Stimulated activated CD4-positive, alpha-beta T cell treated with anti-CD3 and anti-CD28 coated beads, Interleukin-2, amount 100 ng/mL, for 24 hours (primary cell): ENCODE measurements at regions not wholly inside any gene's neighbourhood (a gene's known extent, or its start where the extent isn't known, plus 50 kb on each side); places are given as distances from the start of the nearest gene placed in this dataset.

ENCODE experiments used
- DNase-seq, 2 donors: peaks; one replicate each; pipeline ENCODE4 v3.0.0-alpha.2; 2020

GRCh38 chr4:11609751-11610150 lies 181.1 kb upstream of the HS3ST1 start:
- no peak for DNase-seq

- no peak for DNase-seq
Observed at GRCh38 chr4:11608992-11609391, 180.3 kb upstream of the HS3ST1 start.

- DNase-seq, result no peak
Observed at GRCh38 chr4:11606078-11606477, 177.4 kb upstream of the HS3ST1 start.

GRCh38 chr4:11605597-11605996 lies 176.9 kb upstream of the HS3ST1 start:
- DNase-seq, result no peak

GRCh38 chr4:11604821-11605220 lies 176.1 kb upstream of the HS3ST1 start:
- DNase-seq, result no peak

DNA sequence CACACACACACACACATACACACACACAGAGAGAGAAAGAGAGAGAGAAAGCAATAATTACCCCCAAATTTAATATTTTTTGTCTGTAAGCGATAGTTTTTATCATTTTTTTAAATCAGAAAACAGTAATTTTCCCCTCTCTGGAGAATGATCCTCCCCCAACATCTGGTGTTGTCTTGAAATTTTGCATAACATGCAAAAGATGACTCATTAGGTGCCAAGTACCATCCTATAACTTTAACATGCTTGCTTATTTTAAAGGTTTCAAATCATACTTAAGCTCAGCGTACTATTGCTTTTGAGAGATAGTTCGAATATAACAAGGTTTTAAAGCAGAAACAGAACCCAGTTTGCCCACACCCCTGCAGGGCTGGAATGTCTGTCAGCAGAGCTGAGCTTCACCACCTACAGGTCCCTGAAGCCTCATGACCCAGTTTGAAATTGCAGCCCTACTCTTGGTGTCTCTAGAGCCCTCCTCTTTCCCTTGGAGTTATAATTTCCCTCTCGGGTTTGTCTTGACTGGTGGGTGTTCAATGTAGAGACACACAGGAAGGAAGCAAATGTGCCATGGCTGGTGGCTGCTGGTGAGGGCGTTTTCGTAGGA lies 175.0 kb upstream of the HS3ST1 start:
- no peak for DNase-seq

- no peak for DNase-seq
Observed at GRCh38 chr4:11602606-11603340, 174.1 kb upstream of the HS3ST1 start.

DNA sequence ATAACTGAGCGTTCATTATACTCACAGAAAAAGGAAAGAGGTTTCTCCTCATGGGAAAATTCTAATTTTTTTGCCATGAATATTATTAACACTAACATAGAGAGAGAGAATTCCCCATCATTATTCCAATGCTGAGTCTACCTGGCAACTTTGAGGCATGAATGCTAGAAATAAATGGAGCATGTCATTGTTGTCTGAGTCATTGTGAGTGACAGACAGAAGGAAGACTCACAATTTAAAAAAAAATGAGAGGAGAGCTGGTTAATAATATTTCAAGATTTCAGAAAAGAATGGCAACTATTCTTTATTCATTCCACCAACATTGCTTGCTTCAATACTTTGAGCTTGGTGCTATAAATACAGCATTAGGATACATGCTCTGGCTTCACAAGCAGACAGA lies 170.4 kb upstream of the HS3ST1 start:
- no peak for DNase-seq

DNA sequence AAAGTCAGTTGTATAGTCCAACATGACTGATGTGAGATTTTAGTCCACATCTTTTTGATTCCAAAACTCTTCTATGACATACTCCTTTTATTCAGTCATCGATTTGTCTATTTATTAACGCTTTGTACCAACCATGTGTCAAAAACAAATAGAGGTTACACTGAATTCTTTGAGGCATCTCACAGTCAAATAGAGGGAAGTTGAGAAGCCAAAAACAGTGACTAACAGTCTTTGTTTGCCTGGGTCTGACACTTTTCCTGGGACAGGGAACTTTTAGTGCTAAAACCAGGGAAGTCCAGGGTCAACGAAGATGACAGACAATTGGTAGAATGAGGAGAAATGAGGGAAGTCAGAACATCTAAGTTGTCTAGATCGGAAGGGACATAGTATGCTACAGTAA lies 169.9 kb upstream of the HS3ST1 start:
- DNase-seq, result no peak

DNA sequence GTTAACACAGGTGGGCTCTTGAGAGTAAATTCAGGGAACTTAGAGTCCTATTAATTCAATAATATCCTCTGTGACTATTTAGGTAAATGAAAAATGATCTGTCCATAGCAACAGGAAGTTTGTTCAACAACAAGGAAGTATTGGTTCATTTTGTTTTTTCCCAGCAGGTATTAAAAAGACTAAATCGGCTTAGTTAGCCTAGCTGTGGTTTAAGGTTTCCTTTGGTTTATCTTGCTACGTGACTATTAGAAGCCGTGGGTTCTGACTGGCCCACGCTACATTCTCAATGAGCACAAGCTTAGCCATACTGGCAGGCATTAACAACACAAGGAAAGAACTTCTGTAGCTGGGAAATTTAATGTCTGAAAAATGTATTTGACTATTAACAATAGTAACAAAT lies 168.8 kb upstream of the HS3ST1 start:
- no peak for DNase-seq

DNA sequence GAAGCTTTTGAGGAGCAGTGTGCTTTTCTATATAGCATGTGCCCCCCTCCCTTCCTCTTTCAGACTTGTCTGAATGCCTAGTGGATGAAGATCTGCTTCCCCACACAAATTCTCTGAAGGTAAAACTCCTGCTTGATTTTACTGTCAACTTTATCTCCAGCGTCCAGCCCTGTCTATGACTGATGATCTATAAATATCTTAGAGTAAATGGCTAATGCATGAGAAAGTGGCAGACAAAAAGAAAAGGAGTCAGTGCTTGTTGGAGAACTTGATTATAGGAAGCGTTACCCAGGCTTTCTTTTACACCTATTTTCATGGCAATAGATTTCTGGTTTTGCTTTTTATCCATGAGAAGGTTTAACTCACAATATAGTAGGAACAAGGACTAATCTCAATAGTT lies 168.3 kb upstream of the HS3ST1 start:
- DNase-seq, result no peak

GRCh38 chr4:11593576-11594116 lies 165.0 kb upstream of the HS3ST1 start:
- no peak for DNase-seq

DNA sequence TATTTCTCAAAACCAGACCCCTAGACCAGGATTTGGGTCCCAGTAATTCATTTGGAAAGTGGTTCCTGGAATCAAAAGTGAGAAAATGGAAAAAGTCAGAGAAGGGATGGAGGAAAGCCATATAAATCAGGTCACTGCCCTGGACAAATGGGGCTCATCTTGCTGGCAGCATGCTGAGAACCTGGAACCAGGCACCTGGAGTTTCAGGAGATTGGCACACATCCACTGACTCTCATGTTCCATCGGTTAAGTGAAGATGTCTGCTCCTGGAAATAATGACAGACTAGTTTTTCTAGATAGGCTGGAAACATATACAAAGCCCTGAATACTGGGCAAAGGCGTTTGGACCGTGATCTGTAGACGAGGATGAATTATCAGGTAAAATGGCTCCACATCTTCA lies 163.6 kb upstream of the HS3ST1 start:
- DNase-seq, result no peak

DNA sequence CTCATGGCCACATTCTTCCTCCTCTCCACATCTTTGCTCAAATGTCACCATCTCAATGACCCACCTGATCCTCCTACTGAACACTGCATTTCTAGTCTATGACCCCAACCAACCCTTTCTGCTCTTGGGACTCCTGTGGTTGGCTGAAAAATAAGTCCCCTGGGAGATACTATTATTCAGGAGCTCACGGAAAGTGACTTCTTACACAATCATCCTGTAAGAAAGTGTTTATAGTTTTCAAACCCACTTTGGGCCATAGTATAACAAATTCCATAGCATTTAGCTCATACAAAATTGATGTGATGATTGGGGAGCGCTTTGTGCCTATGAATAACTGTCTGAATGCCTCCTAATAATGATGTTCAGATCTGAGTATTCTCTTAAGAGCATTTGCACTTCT lies 161.4 kb upstream of the HS3ST1 start:
- no peak for DNase-seq

DNA sequence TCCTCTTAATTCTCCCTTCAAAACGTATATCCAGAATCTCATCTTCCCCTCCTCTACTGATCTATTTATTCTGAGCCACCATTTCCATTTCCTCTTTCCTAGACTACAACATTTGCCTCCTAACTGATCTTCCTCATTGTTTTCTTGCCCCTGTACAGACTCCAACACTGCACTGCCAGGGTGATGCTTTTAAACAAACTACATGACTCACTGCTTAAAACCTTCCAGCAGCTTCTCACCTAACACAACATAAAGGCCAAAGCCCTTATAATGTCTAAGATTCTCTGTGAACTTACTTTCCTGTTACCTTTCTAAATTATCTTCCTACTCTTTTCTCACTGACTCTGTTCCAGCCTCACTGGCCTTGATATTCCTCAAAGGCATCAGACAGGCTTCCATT lies 161.0 kb upstream of the HS3ST1 start:
- no peak for DNase-seq

DNA sequence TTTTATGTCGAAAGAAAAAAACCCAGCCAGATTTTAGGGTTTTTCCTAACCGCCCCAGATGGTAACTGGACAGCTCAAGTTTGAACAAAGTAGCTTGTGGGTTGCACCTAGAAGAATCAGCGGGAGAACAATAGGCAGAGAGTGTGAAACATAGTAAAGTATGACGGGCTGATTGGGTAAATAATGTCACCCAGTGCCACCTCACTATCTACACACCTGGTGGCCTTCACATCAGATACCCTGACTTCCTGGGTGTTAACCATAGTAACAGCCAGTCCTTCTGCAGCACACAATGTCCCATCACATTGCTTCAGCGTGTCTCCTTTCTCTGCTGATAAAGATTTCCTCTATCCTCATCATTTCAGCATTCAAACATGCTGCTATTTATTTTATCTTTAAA lies 159.1 kb upstream of the HS3ST1 start:
- DNase-seq, result no peak

DNA sequence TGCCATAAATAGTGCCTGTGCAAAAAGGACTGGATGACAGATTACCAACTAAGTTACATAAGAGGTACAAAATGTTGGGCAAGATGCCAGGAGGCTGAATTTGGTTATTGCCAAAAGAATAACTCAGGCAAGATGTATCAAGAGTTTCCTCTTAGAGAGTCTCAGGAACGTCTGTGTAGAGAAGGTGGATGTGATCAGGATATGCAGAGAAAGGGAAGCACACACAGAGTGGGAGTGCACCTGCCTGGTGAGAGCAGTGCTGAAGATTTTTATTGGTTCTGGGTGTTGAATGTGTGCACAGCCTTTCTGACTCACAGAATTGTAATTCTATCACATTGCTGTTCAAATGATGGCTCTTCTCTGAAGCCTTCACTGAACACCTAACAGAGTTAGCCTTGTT lies 156.8 kb upstream of the HS3ST1 start:
- no peak for DNase-seq

GRCh38 chr4:11568511-11568910 lies 139.8 kb upstream of the HS3ST1 start:
- no peak for DNase-seq

GRCh38 chr4:11566444-11567022 lies 137.8 kb upstream of the HS3ST1 start:
- no peak for DNase-seq

- peak in 1 of 2 donors; percentile 3 for DNase-seq
Observed at GRCh38 chr4:11565899-11566298, 137.2 kb upstream of the HS3ST1 start.

GRCh38 chr4:11565213-11565612 lies 136.5 kb upstream of the HS3ST1 start:
- no peak for DNase-seq

DNA sequence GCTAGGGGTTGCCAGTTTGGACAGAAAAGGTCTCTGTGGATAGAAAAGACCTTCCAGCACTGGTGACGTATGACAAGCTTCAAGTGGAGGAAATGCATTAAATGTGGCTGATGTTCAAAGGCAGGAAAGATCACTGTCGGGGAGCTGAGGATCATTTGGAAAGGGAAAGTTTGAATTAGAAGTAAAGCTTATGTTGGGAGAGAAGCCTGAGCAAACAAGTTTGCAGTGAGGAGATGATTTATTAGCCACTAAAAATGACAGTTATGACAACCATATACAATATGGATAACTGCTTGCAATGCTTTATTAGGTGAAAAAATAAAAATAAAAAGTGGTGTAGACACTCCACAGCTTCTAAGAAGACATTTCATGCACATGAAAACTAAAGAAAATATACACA lies 135.3 kb upstream of the HS3ST1 start:
- no peak for DNase-seq

- no peak for DNase-seq
Observed at GRCh38 chr4:11549525-11549924, 120.8 kb upstream of the HS3ST1 start.

GRCh38 chr4:11548597-11549082 lies 119.9 kb upstream of the HS3ST1 start:
- DNase-seq, result no peak
